Activated CD8-positive, alpha-beta T cell treated with anti-CD3 and anti-CD28 coated beads for 36 hours (primary cell): ENCODE measurements at regions not wholly inside any gene's neighbourhood (a gene's known extent, or its start where the extent isn't known, plus 50 kb on each side); places are given as distances from the start of the nearest gene placed in this dataset.

ENCODE experiments used
- ATAC-seq: fragments of 200-7000 bp; cut with Tn5 transposase; one replicate; pipeline ENCODE4 v1.10.0; 2021; ENCODE audit warnings: mild to moderate bottlenecking, moderate library complexity
- CTCF ChIA-PET: fragments of 350-600 bp; sonication (Branson Sonifier 250); formaldehyde crosslinking; loops from one replicate; lab custom pipeline; 2021; ENCODE audit warnings: antibody characterized with exemption; lab: Charles Lee
- POLR2A ChIA-PET: fragments of 350-600 bp; sonication (Branson Sonifier 250); formaldehyde crosslinking; loops from one replicate; lab custom pipeline; 2021; ENCODE audit warnings: antibody characterized with exemption; lab: Charles Lee
- DNase-seq: peaks from one replicate; pipeline ENCODE4 v3.0.0-alpha.2; 2020
- H3K27ac Mint-ChIP-seq: one replicate; pipeline ENCODE4 v1.8.0; 2021; ENCODE audit warnings: mild to moderate bottlenecking, mixed read lengths
- H3K27me3 Mint-ChIP-seq: one replicate; pipeline ENCODE4 v1.8.0; 2021; ENCODE audit warnings: mixed read lengths
- H3K36me3 Mint-ChIP-seq: one replicate; pipeline ENCODE4 v1.8.0; 2021; ENCODE audit warnings: low read depth, mixed read lengths
- H3K4me1 Mint-ChIP-seq: one replicate; pipeline ENCODE4 v1.8.0; 2021; ENCODE audit warnings: low read depth, mixed read lengths
- H3K4me3 Mint-ChIP-seq: one replicate; pipeline ENCODE4 v1.8.0; 2021; ENCODE audit warnings: mild to moderate bottlenecking, moderate library complexity, mixed read lengths
- H3K9me3 Mint-ChIP-seq: one replicate; pipeline ENCODE4 v1.8.0; 2021; ENCODE audit warnings: mixed read lengths
- intact Hi-C: fragments of 100-400 bp; cut with micrococcal nuclease; formaldehyde crosslinking; loops from one replicate; pipeline ENCODE4 v1.10.0; 2022
- TF ChIP-seq, protein P1 (sequence below): fragments of 200-600 bp; IDR thresholded peaks from one replicate; pipeline ENCODE4 v1.8.0; 2022; ENCODE audit warnings: antibody characterized with exemption, mild to moderate bottlenecking

- intact Hi-C loops = loop anchor here (5.0 kb wide), 1 partner anchor 156 kb away; no protein-coding TSS in a partner anchor
- Mint-ChIP-seq H3K27ac (no peak overlapping the region), H3K9me3 (no peaks in the 10 kb centered on the region), H3K4me3 (no peak overlapping the region), H3K4me1 (no peaks in the 10 kb centered on the region), H3K27me3 (no peaks in the 10 kb centered on the region), H3K36me3 (no peaks in the 10 kb centered on the region)
- POLR2A ChIA-PET = interaction anchor here (0.7 kb wide), 1 partner anchor 188 kb away, joined by 5 read pairs; no protein-coding TSS in a partner anchor
- DNase-seq (no peak), ATAC-seq (no peak)
- CTCF ChIA-PET = interaction anchor here (0.6 to 4.2 kb wide), 46 partner anchors 9 to 606 kb away, joined by 3 to 97 read pairs (median 4); no protein-coding TSS in a partner anchor
- TF ChIP-seq, protein P1, sequence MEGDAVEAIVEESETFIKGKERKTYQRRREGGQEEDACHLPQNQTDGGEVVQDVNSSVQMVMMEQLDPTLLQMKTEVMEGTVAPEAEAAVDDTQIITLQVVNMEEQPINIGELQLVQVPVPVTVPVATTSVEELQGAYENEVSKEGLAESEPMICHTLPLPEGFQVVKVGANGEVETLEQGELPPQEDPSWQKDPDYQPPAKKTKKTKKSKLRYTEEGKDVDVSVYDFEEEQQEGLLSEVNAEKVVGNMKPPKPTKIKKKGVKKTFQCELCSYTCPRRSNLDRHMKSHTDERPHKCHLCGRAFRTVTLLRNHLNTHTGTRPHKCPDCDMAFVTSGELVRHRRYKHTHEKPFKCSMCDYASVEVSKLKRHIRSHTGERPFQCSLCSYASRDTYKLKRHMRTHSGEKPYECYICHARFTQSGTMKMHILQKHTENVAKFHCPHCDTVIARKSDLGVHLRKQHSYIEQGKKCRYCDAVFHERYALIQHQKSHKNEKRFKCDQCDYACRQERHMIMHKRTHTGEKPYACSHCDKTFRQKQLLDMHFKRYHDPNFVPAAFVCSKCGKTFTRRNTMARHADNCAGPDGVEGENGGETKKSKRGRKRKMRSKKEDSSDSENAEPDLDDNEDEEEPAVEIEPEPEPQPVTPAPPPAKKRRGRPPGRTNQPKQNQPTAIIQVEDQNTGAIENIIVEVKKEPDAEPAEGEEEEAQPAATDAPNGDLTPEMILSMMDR = peak; percentile 2
Measured at GRCh38 chr3:72666447-72666755, 181.8 kb downstream of the SHQ1 start.

GRCh38 chr3:72665701-72666446 is 182.4 kb downstream of the SHQ1 start:
- ChIA-PET POLR2A (interaction anchor here (0.7 to 0.8 kb wide), 2 partner anchors 188 to 784 kb away, joined by 5 read pairs; no protein-coding TSS in a partner anchor), CTCF (interaction anchor here (0.6 to 4.2 kb wide), 62 partner anchors 8 to 682 kb away, joined by 3 to 97 read pairs (median 4); no protein-coding TSS in a partner anchor)
- Mint-ChIP-seq H3K27ac (no peak overlapping the region), H3K9me3 (no peaks in the 10 kb centered on the region), H3K4me1 (no peaks in the 10 kb centered on the region), H3K27me3 (no peaks in the 10 kb centered on the region), H3K36me3 (no peaks in the 10 kb centered on the region), H3K4me3 (no peak overlapping the region)
- intact Hi-C loops = loop anchor here (5.0 kb wide), 1 partner anchor 156 kb away; no protein-coding TSS in a partner anchor
- ATAC-seq = peak; percentile 68
- TF ChIP-seq, protein P1 = peak; percentile 67
- DNase-seq = peak; percentile 77

- H3K9me3 Mint-ChIP-seq = no peaks in the 10 kb centered on the region
- CTCF ChIA-PET = interaction anchor here (0.8 to 4.2 kb wide), 30 partner anchors 9 to 682 kb away, joined by 3 to 97 read pairs (median 4); no protein-coding TSS in a partner anchor
- TF ChIP-seq, protein P1 = no peak
- no peaks in the 10 kb centered on the region for H3K4me1 Mint-ChIP-seq
- DNase-seq (no peak), ATAC-seq (no peak)
- no peak overlapping the region for H3K27ac Mint-ChIP-seq
- H3K4me3 Mint-ChIP-seq = no peak overlapping the region
- no peaks in the 10 kb centered on the region for H3K27me3 Mint-ChIP-seq
- intact Hi-C loops = loop anchor here (5.0 kb wide), 1 partner anchor 157 kb away; no protein-coding TSS in a partner anchor
- H3K36me3 Mint-ChIP-seq = no peaks in the 10 kb centered on the region
- POLR2A ChIA-PET = no interaction called here
Measured at GRCh38 chr3:72665103-72665502, 183.1 kb downstream of the SHQ1 start.

DNA sequence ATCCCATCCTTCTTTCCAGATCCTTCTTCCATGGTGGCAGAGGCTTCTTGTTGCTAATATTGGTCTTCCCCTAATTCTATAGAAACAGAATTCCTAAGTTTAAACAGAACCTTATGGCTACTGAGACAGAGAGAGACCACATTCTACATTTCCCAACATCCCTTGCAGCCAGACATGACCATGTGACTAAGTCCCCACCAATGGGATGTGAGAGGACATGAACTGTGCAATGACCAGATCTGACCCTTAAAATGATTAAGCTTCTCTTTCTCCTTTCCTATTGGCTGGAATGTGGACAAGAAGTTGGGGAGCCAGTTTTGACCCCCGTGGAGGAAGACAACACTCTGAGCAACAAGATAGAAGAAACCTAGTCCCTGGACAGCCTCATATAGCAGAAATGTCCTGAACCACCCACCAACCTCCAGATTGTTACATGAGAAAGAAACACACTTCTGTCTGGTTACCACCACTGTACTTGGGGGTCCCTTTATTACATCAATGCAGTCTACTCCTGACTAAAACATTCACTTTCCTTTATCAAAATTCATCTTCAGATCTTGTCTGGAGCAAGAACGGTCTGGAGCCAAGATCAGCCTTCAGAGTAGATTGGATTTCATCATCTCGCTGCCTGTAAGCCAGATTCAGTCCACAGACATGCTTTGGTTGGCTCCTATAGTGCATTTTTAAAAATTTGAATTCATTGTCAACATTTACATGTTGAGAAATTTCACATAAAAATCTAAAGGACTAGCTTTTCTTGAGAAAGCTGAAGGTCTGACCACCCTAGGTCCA is 183.9 kb downstream of the SHQ1 start:
- DNase-seq = no peak
- POLR2A ChIA-PET = interaction anchor here (0.5 to 1.2 kb wide), 2 partner anchors 10 to 23 kb away, joined by 3 to 5 read pairs; no protein-coding TSS in a partner anchor
- intact Hi-C loops = no loop called here

More for the DNA sequence above, 183.9 kb downstream of the SHQ1 start:
- no peak overlapping the region for H3K4me3 Mint-ChIP-seq
- H3K4me1 Mint-ChIP-seq = peaks cover 3% of the 10 kb centered on the region
- TF ChIP-seq, protein P1 = no peak
- no peak for ATAC-seq
- peaks cover under 1% of the 10 kb centered on the region for H3K27me3 Mint-ChIP-seq
- no peak overlapping the region for H3K27ac Mint-ChIP-seq
- no peaks in the 10 kb centered on the region for H3K36me3 Mint-ChIP-seq
- CTCF ChIA-PET = interaction anchor here (1.2 to 4.2 kb wide), 4 partner anchors 9 to 422 kb away, joined by 3 to 97 read pairs (median 11); no protein-coding TSS in a partner anchor
- H3K9me3 Mint-ChIP-seq = no peaks in the 10 kb centered on the region
